NCI-H1436 (cell line): ENCODE measurements at regions not wholly inside any gene's neighbourhood (a gene's known extent, or its start where the extent isn't known, plus 50 kb on each side); places are given as distances from the start of the nearest gene placed in this dataset.
"Not testable (repeated sequence)": the region's sequence is repeated elsewhere in the genome, so short reads cannot be mapped to it uniquely, and the experiment has no call there.

Experiments
- DNase-seq: peaks from one replicate; lab custom pipeline; 2025; lab: John Stamatoyannopoulos, UW

GRCh38 chr9:80485420-80486250, 913.9 kb downstream of the TLE4 start:
- DNase-seq = no peak

GRCh38 chr9:80482251-80482650, 910.5 kb downstream of the TLE4 start:
- DNase-seq = not testable (repeated sequence)

GRCh38 chr9:80467632-80468031, 895.9 kb downstream of the TLE4 start:
- no peak for DNase-seq

GRCh38 chr9:80465556-80465955, 893.8 kb downstream of the TLE4 start:
- DNase-seq = no peak

- no peak for DNase-seq
These were observed 877.7 kb downstream of the TLE4 start for GRCh38 chr9:80449513-80449912.

- DNase-seq = no peak
These were observed 877.2 kb downstream of the TLE4 start for GRCh38 chr9:80448996-80449395.

- no peak for DNase-seq
These were observed 876.1 kb downstream of the TLE4 start for GRCh38 chr9:80447876-80448275.

GRCh38 chr9:80440724-80441123, 869.0 kb downstream of the TLE4 start:
- no peak for DNase-seq

- DNase-seq = no peak
These were observed 866.1 kb downstream of the TLE4 start for GRCh38 chr9:80437825-80438224.

- DNase-seq = no peak
These were observed 865.4 kb downstream of the TLE4 start for GRCh38 chr9:80437091-80437640.

- no peak for DNase-seq
These were observed 863.8 kb downstream of the TLE4 start for GRCh38 chr9:80435591-80435990.

- no peak for DNase-seq
These were observed 855.2 kb downstream of the TLE4 start for GRCh38 chr9:80426992-80427391.

- DNase-seq = no peak
These were observed 845.5 kb downstream of the TLE4 start for GRCh38 chr9:80417211-80417773.

- DNase-seq = no peak
These were observed 838.3 kb downstream of the TLE4 start for GRCh38 chr9:80410106-80410505.

- no peak for DNase-seq
These were observed 835.5 kb downstream of the TLE4 start for GRCh38 chr9:80407220-80407619.

- no peak for DNase-seq
These were observed 829.5 kb downstream of the TLE4 start for GRCh38 chr9:80401243-80401642.

- no peak for DNase-seq
These were observed 829.0 kb downstream of the TLE4 start for GRCh38 chr9:80400624-80401230.

- no peak for DNase-seq
These were observed 827.8 kb downstream of the TLE4 start for GRCh38 chr9:80399606-80400005.

GRCh38 chr9:80387828-80388227, 816.1 kb downstream of the TLE4 start:
- no peak for DNase-seq

- DNase-seq = no peak
These were observed 813.5 kb downstream of the TLE4 start for GRCh38 chr9:80385246-80385645.

- no peak for DNase-seq
These were observed 811.6 kb downstream of the TLE4 start for GRCh38 chr9:80383331-80383730.

GRCh38 chr9:80382211-80382891, 810.6 kb downstream of the TLE4 start:
- DNase-seq = no peak
